ENCODE measurements at regions not wholly inside any gene's neighbourhood (a gene's known extent, or its start where the extent isn't known, plus 50 kb on each side); places are given as distances from the start of the nearest gene placed in this dataset.
"Not testable (repeated sequence)": the region's sequence is repeated elsewhere in the genome, so short reads cannot be mapped to it uniquely, and the experiment has no call there.

DNA sequence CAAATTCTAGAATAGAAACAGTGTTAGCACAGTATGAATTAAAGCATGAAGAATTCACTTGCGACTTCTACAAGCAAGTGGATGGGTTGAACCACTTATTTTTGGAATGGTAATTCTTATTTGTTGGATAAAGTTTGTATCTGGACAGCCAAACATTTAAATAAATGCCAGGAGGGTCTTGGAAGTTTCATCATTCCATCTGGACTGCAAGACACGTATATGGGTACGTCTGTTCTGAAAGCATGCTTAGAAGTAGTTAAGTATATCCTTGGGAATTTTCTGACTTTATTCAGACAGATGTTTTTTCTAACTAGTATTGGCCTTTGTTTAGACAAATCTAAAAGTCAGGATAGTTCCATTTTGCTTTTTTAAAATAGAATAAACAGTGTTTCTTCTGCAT, 77.5 kb upstream of the CASK start:
- TF ChIP-seq, protein P1, sequence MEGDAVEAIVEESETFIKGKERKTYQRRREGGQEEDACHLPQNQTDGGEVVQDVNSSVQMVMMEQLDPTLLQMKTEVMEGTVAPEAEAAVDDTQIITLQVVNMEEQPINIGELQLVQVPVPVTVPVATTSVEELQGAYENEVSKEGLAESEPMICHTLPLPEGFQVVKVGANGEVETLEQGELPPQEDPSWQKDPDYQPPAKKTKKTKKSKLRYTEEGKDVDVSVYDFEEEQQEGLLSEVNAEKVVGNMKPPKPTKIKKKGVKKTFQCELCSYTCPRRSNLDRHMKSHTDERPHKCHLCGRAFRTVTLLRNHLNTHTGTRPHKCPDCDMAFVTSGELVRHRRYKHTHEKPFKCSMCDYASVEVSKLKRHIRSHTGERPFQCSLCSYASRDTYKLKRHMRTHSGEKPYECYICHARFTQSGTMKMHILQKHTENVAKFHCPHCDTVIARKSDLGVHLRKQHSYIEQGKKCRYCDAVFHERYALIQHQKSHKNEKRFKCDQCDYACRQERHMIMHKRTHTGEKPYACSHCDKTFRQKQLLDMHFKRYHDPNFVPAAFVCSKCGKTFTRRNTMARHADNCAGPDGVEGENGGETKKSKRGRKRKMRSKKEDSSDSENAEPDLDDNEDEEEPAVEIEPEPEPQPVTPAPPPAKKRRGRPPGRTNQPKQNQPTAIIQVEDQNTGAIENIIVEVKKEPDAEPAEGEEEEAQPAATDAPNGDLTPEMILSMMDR (conservative IDR thresholded peaks at IDR 0.05) = no peak
- H3K27ac ChIP-seq = no peak overlapping the region

DNA sequence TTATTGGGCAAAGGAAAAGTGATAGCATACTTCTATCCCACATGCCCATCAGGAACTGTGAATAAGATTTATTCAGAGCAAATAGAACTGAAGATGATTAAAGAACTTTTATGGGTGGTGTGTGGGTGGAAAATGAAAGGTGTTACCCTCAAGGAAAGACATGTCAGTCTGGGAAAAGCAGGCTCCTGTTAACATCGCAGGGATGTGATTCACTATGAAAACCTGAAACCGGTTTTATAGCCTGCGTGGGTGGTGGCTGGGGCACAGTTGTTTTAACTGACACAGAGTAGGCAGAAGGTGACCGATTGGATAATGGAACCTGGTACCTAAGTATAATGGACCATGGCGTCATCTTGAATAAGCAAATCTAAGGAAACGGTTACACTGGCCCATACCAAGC, 61.3 kb upstream of the CASK start:
- H3K27ac ChIP-seq = no peak overlapping the region
- TF ChIP-seq, protein P1 (conservative IDR thresholded peaks at IDR 0.05) = no peak

DNA sequence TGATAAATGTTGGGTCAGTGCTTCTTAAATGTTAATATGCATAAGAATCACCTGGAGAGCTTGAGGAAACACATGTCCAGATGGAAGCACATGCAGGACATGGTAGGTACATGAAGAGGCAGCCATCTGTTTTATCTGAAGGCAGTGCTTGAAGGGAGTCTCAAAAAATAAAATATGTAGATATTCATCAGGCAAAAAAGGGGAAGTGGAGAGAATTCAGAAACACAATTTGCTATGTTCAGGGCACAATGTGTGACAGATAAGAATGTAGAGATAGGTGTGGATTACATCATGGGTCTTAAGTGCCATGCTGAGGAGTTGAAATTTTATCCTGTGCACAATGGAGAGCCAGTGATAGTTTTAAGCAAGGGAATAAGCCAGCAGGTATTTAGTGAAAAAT, 59.6 kb upstream of the CASK start:
- no peak overlapping the region for H3K27ac ChIP-seq
- TF ChIP-seq, protein P1 (conservative IDR thresholded peaks at IDR 0.05) = no peak

DNA sequence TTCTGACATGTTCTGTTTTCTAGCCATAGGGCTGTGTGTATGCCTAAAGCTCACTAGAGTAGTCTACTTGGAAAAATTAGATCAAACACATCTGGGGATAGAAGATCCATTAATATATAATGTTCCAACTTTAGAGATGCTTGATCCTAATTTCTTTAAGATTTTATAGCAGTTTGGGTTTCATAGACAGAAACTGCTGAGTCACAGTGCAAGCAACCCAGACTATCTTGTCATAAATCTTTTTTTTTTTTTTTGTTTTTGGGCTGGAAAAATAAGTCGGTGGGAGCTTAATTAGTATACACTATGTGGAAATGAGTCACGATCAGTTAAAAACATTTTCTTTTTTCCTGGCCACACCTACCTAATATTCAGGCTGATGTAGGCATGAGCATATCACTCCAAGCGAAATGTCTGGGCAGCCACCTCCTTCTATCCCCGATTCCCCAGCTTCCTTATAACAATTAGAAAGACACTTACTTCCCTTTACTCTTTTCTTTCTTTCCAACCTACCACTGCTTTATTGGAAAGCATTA, 58.2 kb upstream of the CASK start:
- TF ChIP-seq, protein P1 (conservative IDR thresholded peaks at IDR 0.05) = no peak
- no peak overlapping the region for H3K27ac ChIP-seq

DNA sequence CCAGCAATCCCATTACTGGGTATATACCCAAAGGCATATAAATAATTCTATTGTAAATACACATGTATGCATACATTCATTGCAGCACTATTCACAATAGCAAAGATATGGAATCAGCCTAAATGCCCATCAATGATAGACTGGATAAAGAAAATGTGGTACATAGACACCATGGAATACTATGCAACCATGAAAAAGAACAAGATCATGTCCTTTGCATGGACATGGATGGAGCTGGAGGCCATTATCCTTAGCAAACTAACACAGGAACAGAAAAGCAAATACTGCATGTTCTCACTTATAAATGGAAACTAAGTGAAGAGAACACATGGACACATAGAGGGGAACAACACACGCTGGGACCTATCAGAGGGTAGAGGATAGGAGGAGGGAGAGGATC, 51.3 kb upstream of the CASK start:
- not testable (repeated sequence) for H3K27ac ChIP-seq

DNA sequence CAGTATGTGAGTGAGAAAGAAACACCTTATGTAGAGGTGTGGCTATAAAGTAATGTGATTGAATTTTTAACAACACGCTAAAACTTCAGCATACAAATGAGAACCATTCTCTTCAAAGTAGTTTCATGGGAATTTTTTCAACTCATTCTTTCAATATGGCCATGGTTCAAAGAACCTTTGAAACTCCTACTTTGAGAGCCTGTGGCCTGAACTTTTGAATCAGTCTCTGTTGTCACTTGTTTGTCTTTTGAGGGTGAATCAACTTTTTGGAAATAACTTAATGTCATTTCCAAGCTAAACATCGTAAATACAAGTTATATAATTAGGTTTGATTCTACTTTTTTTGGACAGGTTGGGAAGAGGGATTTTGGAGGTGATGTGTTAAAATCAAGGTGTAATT, 49.9 kb upstream of the CASK start:
- TF ChIP-seq, protein P1 (conservative IDR thresholded peaks at IDR 0.05) = no peak
- no peak overlapping the region for H3K27ac ChIP-seq
